Activated effector memory CD4-positive, alpha-beta T cell treated with Interleukin-2 at 50 U/mL for 16 hours (primary cell): ENCODE measurements at regions not wholly inside any gene's neighbourhood (a gene's known extent, or its start where the extent isn't known, plus 50 kb on each side); places are given as distances from the start of the nearest gene placed in this dataset.

Experiments
- DNase-seq: peaks from one replicate; pipeline ENCODE4 v3.0.0-alpha.2; 2020

GRCh38 chr13:22252281-22252830 is 581.5 kb downstream of the FGF9 start:
- no peak for DNase-seq

GRCh38 chr13:22253107-22253506 is 582.2 kb downstream of the FGF9 start:
- DNase-seq: no peak

GRCh38 chr13:22256111-22256639 is 585.3 kb downstream of the FGF9 start:
- no peak for DNase-seq

- no peak for DNase-seq
Measured at GRCh38 chr13:22262001-22262885, 591.4 kb downstream of the FGF9 start.

- no peak for DNase-seq
Measured at GRCh38 chr13:22263185-22263584, 592.3 kb downstream of the FGF9 start.

- DNase-seq: no peak
Measured at GRCh38 chr13:22265563-22265962, 594.7 kb downstream of the FGF9 start.

- DNase-seq: no peak
Measured at GRCh38 chr13:22270881-22271280, 600.0 kb downstream of the FGF9 start.

- DNase-seq: no peak
Measured at GRCh38 chr13:22271903-22272302, 601.0 kb downstream of the FGF9 start.

GRCh38 chr13:22275393-22275792 is 604.5 kb downstream of the FGF9 start:
- DNase-seq: no peak

- no peak for DNase-seq
Measured at GRCh38 chr13:22276616-22277015, 605.7 kb downstream of the FGF9 start.

- DNase-seq: peak; percentile 44
Measured at GRCh38 chr13:22278336-22278929, 607.6 kb downstream of the FGF9 start.

GRCh38 chr13:22285867-22286266 is 615.0 kb downstream of the FGF9 start:
- no peak for DNase-seq

- DNase-seq: no peak
Measured at GRCh38 chr13:22286338-22286737, 615.5 kb downstream of the FGF9 start.

- no peak for DNase-seq
Measured at GRCh38 chr13:22287343-22287920, 616.6 kb downstream of the FGF9 start.

GRCh38 chr13:22288496-22288895 is 617.6 kb downstream of the FGF9 start:
- no peak for DNase-seq

- DNase-seq: no peak
Measured at GRCh38 chr13:22289711-22290110, 618.8 kb downstream of the FGF9 start.

GRCh38 chr13:22298530-22298929 is 627.7 kb downstream of the FGF9 start:
- no peak for DNase-seq

GRCh38 chr13:22311734-22312404 is 641.0 kb downstream of the FGF9 start:
- DNase-seq: no peak

GRCh38 chr13:22312405-22312803 is 641.5 kb downstream of the FGF9 start:
- no peak for DNase-seq

GRCh38 chr13:22316494-22317025 is 645.7 kb downstream of the FGF9 start:
- no peak for DNase-seq

- DNase-seq: no peak
Measured at GRCh38 chr13:22320991-22321390, 650.1 kb downstream of the FGF9 start.

GRCh38 chr13:22325761-22326160 is 654.9 kb downstream of the FGF9 start:
- DNase-seq: no peak

- DNase-seq: no peak
Measured at GRCh38 chr13:22332416-22332815, 661.5 kb downstream of the FGF9 start.
